Left cardiac atrium (tissue), 4 donors: ENCODE measurements at regions not wholly inside any gene's neighbourhood (a gene's known extent, or its start where the extent isn't known, plus 50 kb on each side); places are given as distances from the start of the nearest gene placed in this dataset.

Experiments used
- ATAC-seq, 2 donors: fragments of 200-7000 bp; cut with Tn5 transposase; one replicate each; pipeline ENCODE4 v1.9.1; 2020; ENCODE audit warnings: mild to moderate bottlenecking in 2 of 2, moderate library complexity in 2 of 2
- DNase-seq: peaks from one replicate; pipeline ENCODE4 v3.0.0-alpha.2; 2020
- intact Hi-C, 2 donors: fragments of 100-400 bp; cut with DNase I; formaldehyde crosslinking; loops; one replicate each; pipeline versions ENCODE4 v1.14.1 to v1.15.1; 2022 to 2023
- donor health status: DM: no; HTN: yes; CAD: no.
- donor health status: DM: no; HTN: yes; CAD: no; lungs with severe emphysema.
- donor health status: DM: yes; HTN: yes; CAD: no.
- donor health status: Dilated cardiomyopathy.

GRCh38 chr2:64349131-64349530 is 104.8 kb upstream of the LGALSL start:
- intact Hi-C loops: no loop called here
- ATAC-seq: no peak

GRCh38 chr2:64350996-64351395 is 103.0 kb upstream of the LGALSL start:
- ATAC-seq: no peak
- intact Hi-C loops: no loop called here
- no peak for DNase-seq

More at GRCh38 chr2:64349131-64349530, 104.8 kb upstream of the LGALSL start:
- no peak for DNase-seq

DNA sequence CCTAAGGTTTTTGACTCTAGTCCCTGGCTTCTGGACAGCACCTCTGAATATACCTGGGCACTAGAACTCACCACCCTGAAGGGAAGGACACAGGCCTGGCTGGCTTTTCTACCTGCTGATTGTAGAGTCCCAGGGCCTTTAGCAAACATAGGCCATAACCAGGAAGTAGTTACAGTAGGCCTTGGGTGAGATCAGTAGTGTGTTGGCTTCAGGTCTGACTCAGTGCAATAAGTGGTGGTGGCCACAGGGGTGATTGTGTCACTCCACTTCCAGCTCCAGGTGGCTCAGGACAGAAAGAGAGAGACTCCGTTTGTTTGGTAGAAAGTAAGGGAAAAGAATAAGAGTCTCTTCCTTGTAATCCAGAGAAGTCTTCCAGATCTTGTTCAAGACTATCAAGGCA is 101.7 kb upstream of the LGALSL start:
- intact Hi-C loops: no loop called here
- ATAC-seq (no peak), DNase-seq (no peak)

GRCh38 chr2:64354857-64355680 is 98.9 kb upstream of the LGALSL start:
- ATAC-seq: no peak
- intact Hi-C loops: no loop called here
- DNase-seq: no peak

DNA sequence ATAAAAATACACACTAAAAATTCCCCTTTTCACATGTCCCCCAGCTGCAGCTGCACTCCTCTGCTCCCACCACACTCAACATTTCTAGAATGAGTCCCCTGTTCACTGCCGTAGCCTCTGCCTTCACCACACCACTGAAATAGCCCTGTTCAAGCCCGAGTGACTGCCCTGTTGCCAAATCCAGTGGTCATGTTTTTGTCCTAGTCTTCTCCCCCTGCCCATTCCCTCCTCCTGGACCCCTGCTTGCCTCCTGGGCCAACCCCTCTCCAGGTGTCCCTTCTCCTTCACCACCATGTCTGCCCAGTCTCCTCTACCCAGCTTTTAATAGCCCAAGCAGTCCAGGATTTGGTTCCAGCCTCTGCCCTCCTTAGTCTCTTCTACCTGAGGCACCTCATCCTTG is 97.1 kb upstream of the LGALSL start:
- intact Hi-C loops: no loop called here

DNA sequence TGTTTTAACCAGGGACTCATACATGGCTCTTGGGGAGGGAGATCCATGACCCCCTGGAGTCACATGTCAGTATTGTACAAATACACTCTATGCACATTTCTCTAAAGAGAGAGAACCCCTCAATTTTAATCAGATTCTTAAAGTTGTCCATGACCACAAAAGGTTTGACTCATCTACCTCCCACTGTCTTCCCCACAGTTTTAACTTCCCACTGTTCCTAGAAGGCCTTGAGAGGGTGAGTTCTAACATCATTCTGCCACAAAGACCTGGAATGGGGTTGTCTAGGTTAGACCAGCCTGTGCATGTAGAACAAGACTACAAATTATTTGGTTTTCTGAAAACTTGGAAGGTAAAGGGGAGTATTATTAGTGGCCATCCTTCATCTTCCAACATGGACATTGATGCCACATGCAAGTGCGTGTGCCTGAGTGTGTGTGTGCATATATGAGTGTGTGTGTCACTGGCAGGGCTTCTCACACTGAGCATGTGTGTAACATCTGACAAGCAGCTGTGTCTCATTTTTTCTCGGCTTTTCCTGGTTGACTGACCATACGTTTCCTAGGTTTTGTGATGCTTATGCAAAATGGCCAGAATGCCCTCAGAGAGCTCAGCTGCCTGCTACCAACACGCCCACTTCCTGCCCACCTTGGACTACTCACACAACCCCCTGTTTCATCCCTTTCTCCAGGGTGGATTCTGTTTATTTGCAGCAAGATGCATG is 94.6 kb upstream of the LGALSL start:
- ATAC-seq (no peak), DNase-seq (no peak)
- intact Hi-C loops: no loop called here

More for the DNA sequence above, 97.1 kb upstream of the LGALSL start:
- no peak for ATAC-seq
- DNase-seq: no peak

DNA sequence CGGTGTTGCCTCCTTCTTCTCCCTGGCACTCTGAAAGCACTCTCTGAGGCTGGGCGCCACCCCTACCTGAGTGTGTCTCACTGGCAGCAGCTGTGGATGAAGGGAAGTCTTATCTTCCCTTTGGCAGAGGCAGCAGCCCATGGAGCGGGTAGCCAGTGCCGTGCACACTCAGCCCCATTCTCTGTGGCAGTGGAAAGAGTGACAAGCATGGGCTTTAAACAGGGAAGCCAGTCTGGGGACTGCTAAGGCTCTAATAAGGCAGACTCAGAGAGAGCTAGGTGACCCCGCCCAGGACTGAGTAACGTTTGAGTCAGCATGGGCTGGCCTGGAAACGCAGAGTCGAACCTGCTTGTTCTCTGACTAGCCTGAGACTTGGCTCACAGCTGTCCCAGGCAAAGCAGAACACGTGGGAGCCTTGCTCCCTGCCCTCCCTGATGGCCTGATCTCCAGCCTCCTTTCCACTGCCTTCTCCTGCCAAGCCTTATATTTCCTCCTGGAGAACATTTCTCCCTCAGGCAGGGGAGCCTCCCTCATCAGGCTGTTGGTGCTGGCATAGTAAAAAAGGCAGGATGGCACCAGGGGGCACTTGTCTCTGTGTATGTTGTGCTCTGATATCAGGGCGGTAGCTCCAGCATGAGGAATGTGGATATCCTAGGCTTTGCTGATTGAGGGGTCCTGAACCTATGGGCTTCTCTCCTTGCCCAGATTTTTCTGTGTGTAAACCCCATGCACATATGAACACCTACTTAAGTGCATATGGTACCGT is 93.9 kb upstream of the LGALSL start:
- intact Hi-C loops: no loop called here
- ATAC-seq: peak; percentile 92 to 99
- DNase-seq: peak; percentile 88

DNA sequence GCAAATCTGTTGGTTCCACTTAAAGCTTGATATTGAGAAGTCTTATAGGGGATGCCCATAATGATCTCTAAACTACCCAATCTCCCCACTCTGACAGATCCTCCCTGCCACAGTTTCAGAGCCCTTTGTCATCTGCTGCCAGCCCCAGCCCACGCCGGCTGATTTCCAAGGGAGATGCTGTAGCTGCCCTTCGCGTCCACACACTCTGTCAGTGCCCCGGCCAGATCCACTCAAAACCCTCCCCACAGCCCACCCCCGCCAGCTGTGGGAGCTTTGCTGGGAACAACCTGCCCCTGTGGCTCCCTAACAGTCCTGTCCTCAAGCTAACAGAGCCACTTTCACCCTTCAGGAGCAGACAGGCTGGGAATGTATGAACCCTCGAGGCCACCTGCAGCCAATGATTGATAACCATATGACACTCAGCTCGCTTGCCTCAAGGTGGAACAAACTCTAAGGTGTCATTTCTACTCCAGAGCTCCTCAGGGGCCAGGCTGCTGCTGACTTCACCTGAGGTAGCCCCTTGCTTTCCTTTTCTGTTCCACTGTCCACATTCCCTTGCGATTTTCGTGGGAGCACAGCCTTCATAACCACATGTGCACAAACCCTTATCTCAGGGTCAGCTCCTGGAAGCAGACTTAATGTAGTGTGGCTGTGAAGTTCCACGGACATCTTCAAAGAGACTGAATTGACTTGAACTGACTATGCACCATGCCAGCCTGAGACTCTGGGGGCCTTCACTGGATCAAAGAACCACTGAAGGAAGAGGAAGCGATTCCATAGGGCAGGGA is 92.6 kb upstream of the LGALSL start:
- intact Hi-C loops: no loop called here
- ATAC-seq: no peak
- DNase-seq: no peak

DNA sequence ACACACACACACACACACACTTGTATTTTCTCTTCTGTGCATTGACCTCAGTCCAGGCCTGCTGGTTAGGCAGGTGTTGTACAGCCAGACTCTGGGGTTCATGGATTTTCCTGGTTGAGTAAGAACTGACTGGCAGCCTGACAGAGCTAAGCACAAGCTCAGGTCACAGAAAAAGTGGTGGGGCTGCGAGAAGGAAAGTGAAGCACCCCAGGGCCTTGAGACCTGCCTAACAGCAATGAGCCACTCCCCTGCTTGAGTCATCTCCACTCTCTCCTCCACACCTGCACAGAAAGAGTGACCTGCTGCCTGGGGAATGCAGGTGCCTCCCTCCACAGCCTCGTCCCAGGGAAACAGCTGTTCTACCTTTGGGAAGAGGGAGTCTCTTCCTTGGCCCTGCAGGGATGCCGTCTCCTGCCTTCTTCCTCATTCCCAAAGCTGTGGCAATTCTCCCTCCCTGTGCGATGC is 91.4 kb upstream of the LGALSL start:
- DNase-seq (no peak), ATAC-seq (no peak)
- intact Hi-C loops: no loop called here

DNA sequence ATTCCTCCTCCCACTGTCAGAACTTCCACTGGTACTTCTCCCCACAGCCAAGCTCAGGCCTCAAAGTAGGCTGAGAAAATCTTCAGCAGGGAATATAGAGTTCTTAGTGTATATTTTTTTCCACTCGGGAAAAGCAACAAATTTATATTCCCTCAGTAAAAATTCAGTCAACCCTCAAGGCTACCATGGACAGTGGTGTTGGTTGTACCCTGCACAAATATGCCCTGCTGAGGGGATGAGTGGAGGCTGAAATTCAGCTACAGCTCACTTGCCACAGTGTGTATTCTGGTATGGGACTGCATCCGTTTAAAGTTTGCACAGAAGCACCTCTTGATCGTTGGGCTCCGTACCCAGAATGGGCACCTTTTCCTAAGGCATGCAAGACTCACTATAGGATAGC is 90.8 kb upstream of the LGALSL start:
- DNase-seq (no peak), ATAC-seq (no peak)
- intact Hi-C loops: no loop called here

GRCh38 chr2:64363848-64364247 is 90.1 kb upstream of the LGALSL start:
- DNase-seq (no peak), ATAC-seq (no peak)
- intact Hi-C loops: no loop called here

GRCh38 chr2:64367444-64368232 is 86.3 kb upstream of the LGALSL start:
- no peak for DNase-seq
- intact Hi-C loops: no loop called here
- peak in 1 of 2 donors; percentile 67 for ATAC-seq

DNA sequence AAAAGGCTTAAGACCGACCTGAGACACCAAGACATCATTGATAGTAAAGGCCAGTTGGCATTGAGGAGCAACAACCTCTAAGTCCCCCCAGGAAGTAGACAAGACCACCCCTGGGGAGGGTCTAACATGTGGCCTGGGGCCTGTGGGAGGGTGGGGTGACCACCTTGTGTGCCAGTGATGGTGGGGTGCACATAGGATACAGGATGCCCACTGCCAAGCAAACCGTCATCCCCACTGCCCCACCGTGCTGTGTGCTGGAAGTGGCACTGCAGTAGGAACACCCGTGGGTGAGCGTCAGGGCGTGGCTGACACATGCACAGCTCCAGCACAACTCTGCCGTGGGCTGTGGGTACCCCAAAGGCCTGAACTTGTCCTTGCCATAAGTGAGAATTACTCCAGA is 84.3 kb upstream of the LGALSL start:
- DNase-seq: no peak
- intact Hi-C loops: no loop called here
- ATAC-seq: no peak

DNA sequence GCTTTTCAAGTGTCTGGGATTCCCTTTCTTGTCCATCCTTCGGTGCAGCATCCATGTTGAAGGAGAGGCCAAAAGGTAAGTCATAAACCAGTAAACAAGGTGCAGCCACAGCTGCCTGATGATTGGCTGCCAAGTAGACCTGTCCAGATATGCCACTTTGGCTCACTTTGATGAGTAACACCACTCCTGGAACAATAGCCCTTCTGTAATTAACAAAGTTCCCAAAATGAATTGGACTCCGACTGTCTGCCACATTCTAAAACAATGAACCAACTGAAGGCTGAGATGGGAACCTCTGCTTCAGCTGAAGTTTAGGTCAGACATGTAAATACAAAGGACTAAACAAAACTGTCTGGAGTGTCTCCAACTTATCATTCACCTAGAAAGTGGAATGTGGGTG is 82.2 kb upstream of the LGALSL start:
- ATAC-seq: no peak
- intact Hi-C loops: no loop called here

GRCh38 chr2:64374686-64375085 is 79.3 kb upstream of the LGALSL start:
- intact Hi-C loops: no loop called here
- DNase-seq: peak; percentile 37
- peak; percentile 60 to 61 for ATAC-seq

More for the DNA sequence above, 82.2 kb upstream of the LGALSL start:
- no peak for DNase-seq

DNA sequence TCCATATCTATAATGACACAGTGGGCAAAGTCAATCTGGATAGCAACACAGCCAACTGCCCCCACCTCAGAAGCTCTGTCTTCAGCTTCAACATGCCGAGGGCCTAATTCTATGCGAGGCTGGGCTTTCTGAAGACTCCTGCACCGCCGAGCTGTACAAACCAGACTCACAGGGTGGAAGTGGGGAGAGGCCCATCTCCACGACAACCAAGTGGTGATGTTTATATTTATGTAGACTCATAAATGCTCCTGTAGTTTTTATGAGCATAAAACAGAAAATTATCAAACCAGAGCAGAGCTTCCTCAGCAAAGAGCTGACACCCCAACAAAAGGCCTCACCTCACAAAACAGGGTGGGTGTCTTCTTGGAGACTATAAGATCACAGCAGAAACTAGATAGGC is 77.0 kb upstream of the LGALSL start:
- no peak for ATAC-seq
- intact Hi-C loops: no loop called here
- no peak for DNase-seq

- ATAC-seq (no peak), DNase-seq (no peak)
- intact Hi-C loops: no loop called here
Measured at GRCh38 chr2:64379186-64379585, 74.8 kb upstream of the LGALSL start.

GRCh38 chr2:64380853-64381527 is 73.0 kb upstream of the LGALSL start:
- DNase-seq (no peak), ATAC-seq (no peak)
- intact Hi-C loops: no loop called here
